B cell (primary cell): ENCODE measurements at regions not wholly inside any gene's neighbourhood (a gene's known extent, or its start where the extent isn't known, plus 50 kb on each side); places are given as distances from the start of the nearest gene placed in this dataset.

Source experiments
- ATAC-seq: fragments of 200-7000 bp; cut with Tn5 transposase; one replicate; pipeline ENCODE4 v1.10.0; 2021; ENCODE audit warnings: low read depth, mild to moderate bottlenecking, moderate number of reproducible peaks, moderate library complexity
- CTCF ChIA-PET: fragments of 350-600 bp; sonication (Branson Sonifier 250); formaldehyde crosslinking; loops from one replicate; lab custom pipeline; 2021; ENCODE audit warnings: antibody characterized with exemption, inconsistent platforms; lab: Charles Lee
- POLR2A ChIA-PET: fragments of 350-600 bp; sonication (Branson Sonifier 250); formaldehyde crosslinking; loops from one replicate; lab custom pipeline; 2021; ENCODE audit warnings: antibody characterized with exemption; lab: Charles Lee
- DNase-seq: peaks from one replicate; pipeline ENCODE4 v3.0.0; 2013
- H2AFZ ChIP-seq: 2 replicates; pipeline ENCODE4 v1.6.1; 2012; ENCODE audit warnings: mild to moderate bottlenecking, low read depth, low read length; ENCODE audit not compliant: insufficient read depth, poor library complexity, severe bottlenecking
- H3K27ac ChIP-seq, 2 donors: 1 replicate in 1 of 2; 2 replicates in 1 of 2; pipeline ENCODE4 v1.5.1; 2012 to 2013; ENCODE audit warnings: low read length in 2 of 2, mild to moderate bottlenecking in 2 of 2, moderate library complexity in 1 of 2
- H3K27me3 ChIP-seq, 4 experiments: fragments of 200-600 bp in 1 of 4; sonication (generic) in 1 of 4; replicated peaks in 1 of 4; 1 replicate in 2 of 4; 2 replicates in 2 of 4; pipeline versions ENCODE4 v1.6.1 to v1.7.0; 2013 to 2016; ENCODE audit warnings: low read length in 3 of 4, mild to moderate bottlenecking in 2 of 4, mixed read lengths in 1 of 4, moderate library complexity in 1 of 4; ENCODE audit not compliant: insufficient read depth in 4 of 4, control insufficient read depth in 3 of 4; ENCODE audit errors: control extremely low read depth in 1 of 4
- H3K36me3 ChIP-seq, 2 experiments: replicated peaks in 1 of 2; 1 replicate in 1 of 2; 2 replicates in 1 of 2; pipeline versions ENCODE4 v1.6.1 to v1.7.1; 2013; ENCODE audit warnings: low read length in 1 of 2; ENCODE audit not compliant: insufficient read depth in 2 of 2, control insufficient read depth in 1 of 2; ENCODE audit errors: control extremely low read depth in 1 of 2, extremely low read depth in 1 of 2
- H3K4me1 ChIP-seq, 2 donors: fragments of 200-600 bp in 1 of 2; sonication (generic) in 1 of 2; 1 replicate in 1 of 2; 2 replicates in 1 of 2; pipeline versions ENCODE4 v1.5.1 to v1.6.1; 2013 to 2017; ENCODE audit warnings: low read length in 2 of 2; ENCODE audit not compliant: control insufficient read depth in 2 of 2, insufficient read depth in 2 of 2
- H3K4me2 ChIP-seq: replicated peaks from 2 replicates; pipeline ENCODE3; 2012; ENCODE audit warnings: mild to moderate bottlenecking, low read depth, low read length; ENCODE audit not compliant: poor library complexity, severe bottlenecking
- H3K4me3 ChIP-seq, 5 experiments: fragments of 200-600 bp in 1 of 5; sonication (generic) in 1 of 5; 1 replicate in 3 of 5; 2 replicates in 2 of 5; pipeline versions ENCODE4 v1.5.1 to v1.7.0; 2011 to 2016; ENCODE audit warnings: low read length in 4 of 5, mild to moderate bottlenecking in 4 of 5, low read depth in 2 of 5, control low read depth in 1 of 5, moderate library complexity in 1 of 5; ENCODE audit not compliant: insufficient read depth in 1 of 5; ENCODE audit errors: control extremely low read depth in 1 of 5, extremely low read depth in 1 of 5
- H3K79me2 ChIP-seq: fragments of 200-600 bp; sonication (generic); one replicate; pipeline ENCODE4 v1.6.0; 2016; ENCODE audit warnings: low read length; ENCODE audit not compliant: control insufficient read depth, insufficient read depth
- H3K9ac ChIP-seq: fragments of 200-600 bp; sonication (generic); 2 replicates; pipeline ENCODE4 v1.6.1; 2017; ENCODE audit warnings: mild to moderate bottlenecking, low read length, moderate library complexity
- H3K9me3 ChIP-seq, 3 donors: one replicate each; pipeline versions ENCODE4 v1.6.1 to v1.7.1; 2013; ENCODE audit warnings: low read length in 2 of 3; ENCODE audit not compliant: control insufficient read depth in 2 of 3, insufficient read depth in 1 of 3; ENCODE audit errors: control extremely low read depth in 1 of 3
- H4K20me1 ChIP-seq: 2 replicates; pipeline ENCODE4 v1.6.0; 2012; ENCODE audit warnings: mild to moderate bottlenecking, low read length; ENCODE audit not compliant: insufficient read depth, control insufficient read depth, poor library complexity, severe bottlenecking
- H3K27ac Mint-ChIP-seq: one replicate; pipeline ENCODE4 v1.8.0; 2021; ENCODE audit warnings: mixed read lengths
- H3K27me3 Mint-ChIP-seq: one replicate; pipeline ENCODE4 v1.8.0; 2021; ENCODE audit warnings: mixed read lengths
- H3K4me1 Mint-ChIP-seq: one replicate; pipeline ENCODE4 v1.8.0; 2021; ENCODE audit warnings: mixed read lengths
- H3K4me3 Mint-ChIP-seq: one replicate; pipeline ENCODE4 v1.8.0; 2021; ENCODE audit warnings: mixed read lengths
- H3K9me3 Mint-ChIP-seq: one replicate; pipeline ENCODE4 v1.8.0; 2022; ENCODE audit warnings: mixed read lengths; ENCODE audit not compliant: insufficient read depth
- EZH2 ChIP-seq: IDR thresholded peaks from 2 replicates; pipeline ENCODE4 v1.6.1; 2012; ENCODE audit warnings: borderline replicate concordance, low read depth, mild to moderate bottlenecking, moderate library complexity, low read length; ENCODE audit not compliant: insufficient read depth, poor library complexity, severe bottlenecking
- WGBS: methylation state at CpG from one replicate; pipeline ENCODE4 v1.1.5; 2013; ENCODE audit warnings: missing lambda C conversion rate; ENCODE audit not compliant: insufficient coverage; 5-methylcytosine and 5-hydroxymethylcytosine counted together
- intact Hi-C: fragments of 100-400 bp; cut with micrococcal nuclease; formaldehyde crosslinking; loops from one replicate; pipeline ENCODE4 v1.10.0; 2022
- TF ChIP-seq, protein P1 (sequence below): fragments of 200-600 bp; IDR thresholded peaks from one replicate; pipeline ENCODE4 v1.8.0; 2022; ENCODE audit warnings: antibody characterized with exemption, mild to moderate bottlenecking

DNA sequence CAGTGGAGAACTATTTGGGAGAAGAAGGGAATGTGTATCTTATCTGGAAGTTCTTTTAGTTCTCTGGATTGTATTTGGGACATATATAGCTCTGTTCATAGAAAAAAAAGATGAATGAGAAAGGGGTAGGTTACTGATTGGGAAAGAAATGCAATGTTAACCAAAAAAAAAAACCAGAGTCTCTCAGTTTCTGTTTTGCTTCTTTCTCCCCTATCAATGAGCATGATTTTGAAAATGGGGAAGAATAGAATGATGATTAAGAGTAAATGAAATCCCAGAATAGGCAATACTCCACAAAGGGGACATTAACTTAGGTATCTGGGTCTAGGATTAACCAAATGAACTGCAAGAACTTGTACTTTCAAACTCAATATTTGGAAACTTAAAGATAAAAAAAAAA is 92.9 kb downstream of the RHOU start:
- Mint-ChIP-seq H3K27ac (no peak overlapping the region), H3K9me3 (no peaks in the 10 kb centered on the region), H3K27me3 (peaks cover 26% of the 10 kb centered on the region), H3K4me1 (peaks cover 8% of the 10 kb centered on the region), H3K4me3 (no peak overlapping the region)
- Histone ChIP-seq H3K9ac (no peak overlapping the region), H3K27me3 (no peaks in the 10 kb centered on the region), H2AFZ (no peak overlapping the region), H3K4me1 (peaks cover 4 to 7% of the 10 kb centered on the region in 2 donors), H3K9me3 (no peaks in the 10 kb centered on the region), H3K36me3 (no peaks in the 10 kb centered on the region), H3K79me2 (no peaks in the 10 kb centered on the region), H3K27ac (no peak overlapping the region), H3K4me2 (no peak overlapping the region), H3K4me3 (no peak overlapping the region), H4K20me1 (no peaks in the 10 kb centered on the region)
- DNase-seq (no peak), ATAC-seq (no peak)
- CTCF ChIA-PET, result no interaction called here
- no peak for TF ChIP-seq EZH2
- TF ChIP-seq, protein P1, sequence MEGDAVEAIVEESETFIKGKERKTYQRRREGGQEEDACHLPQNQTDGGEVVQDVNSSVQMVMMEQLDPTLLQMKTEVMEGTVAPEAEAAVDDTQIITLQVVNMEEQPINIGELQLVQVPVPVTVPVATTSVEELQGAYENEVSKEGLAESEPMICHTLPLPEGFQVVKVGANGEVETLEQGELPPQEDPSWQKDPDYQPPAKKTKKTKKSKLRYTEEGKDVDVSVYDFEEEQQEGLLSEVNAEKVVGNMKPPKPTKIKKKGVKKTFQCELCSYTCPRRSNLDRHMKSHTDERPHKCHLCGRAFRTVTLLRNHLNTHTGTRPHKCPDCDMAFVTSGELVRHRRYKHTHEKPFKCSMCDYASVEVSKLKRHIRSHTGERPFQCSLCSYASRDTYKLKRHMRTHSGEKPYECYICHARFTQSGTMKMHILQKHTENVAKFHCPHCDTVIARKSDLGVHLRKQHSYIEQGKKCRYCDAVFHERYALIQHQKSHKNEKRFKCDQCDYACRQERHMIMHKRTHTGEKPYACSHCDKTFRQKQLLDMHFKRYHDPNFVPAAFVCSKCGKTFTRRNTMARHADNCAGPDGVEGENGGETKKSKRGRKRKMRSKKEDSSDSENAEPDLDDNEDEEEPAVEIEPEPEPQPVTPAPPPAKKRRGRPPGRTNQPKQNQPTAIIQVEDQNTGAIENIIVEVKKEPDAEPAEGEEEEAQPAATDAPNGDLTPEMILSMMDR, result no peak
- intact Hi-C loops, result no loop called here
- POLR2A ChIA-PET, result no interaction called here

DNA sequence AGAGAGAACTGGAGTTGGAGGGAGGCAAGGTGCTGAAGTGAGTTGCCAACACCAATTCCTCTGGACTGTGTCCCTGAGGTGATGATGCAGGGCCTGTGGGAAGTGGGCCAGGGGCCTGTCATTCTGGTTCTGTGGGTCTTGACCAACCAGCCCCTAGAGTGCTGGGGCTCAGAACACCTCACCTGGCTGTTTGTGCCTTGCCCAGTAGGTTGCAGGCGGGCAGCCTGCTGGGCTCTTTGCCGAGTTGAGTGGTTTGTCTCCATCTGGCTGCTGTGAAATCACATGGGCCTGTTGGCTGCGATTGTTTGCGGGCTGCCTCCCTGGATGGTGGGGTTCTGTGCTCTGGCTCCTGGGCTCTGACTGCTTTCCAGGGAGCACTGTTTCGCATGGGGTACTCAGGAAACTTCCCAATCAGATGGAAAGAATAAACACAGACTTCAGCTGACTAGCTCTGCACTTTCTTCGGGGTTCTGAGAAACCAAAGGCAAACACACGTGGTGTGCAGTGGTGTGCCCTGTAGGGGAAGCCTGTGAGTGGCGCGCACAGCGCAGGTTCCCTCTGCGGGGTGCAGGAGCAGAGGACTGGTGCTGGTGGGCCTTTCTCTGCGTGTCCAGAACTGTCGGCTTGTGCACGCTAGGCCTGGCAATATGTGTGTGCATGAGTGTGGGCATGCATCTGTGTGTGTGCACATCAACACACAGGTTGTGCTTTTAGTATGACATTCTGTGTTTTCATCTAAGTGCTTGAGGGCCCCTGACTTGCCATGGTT is 95.1 kb downstream of the RHOU start:
- H2AFZ ChIP-seq, result no peak overlapping the region
- CTCF ChIA-PET, result no interaction called here
- no peak for TF ChIP-seq EZH2
- TF ChIP-seq, protein P1, result no peak
- no peaks in the 10 kb centered on the region for H3K79me2 ChIP-seq
- peaks cover 0 to 4% (median 0%) of the 10 kb centered on the region in 4 experiments for H3K27me3 ChIP-seq
- H4K20me1 ChIP-seq, result no peaks in the 10 kb centered on the region
- no peak overlapping the region for H3K9ac ChIP-seq
- Mint-ChIP-seq H3K4me1 (peaks cover 8% of the 10 kb centered on the region), H3K4me3 (no peak overlapping the region), H3K27ac (no peak overlapping the region), H3K27me3 (peaks cover 15% of the 10 kb centered on the region), H3K9me3 (no peaks in the 10 kb centered on the region)
- intact Hi-C loops, result no loop called here
- H3K4me2 ChIP-seq, result no peak overlapping the region
- 97% methylated on average over 14 of the region's 14 CpGs for WGBS
- H3K4me3 ChIP-seq, result no peak overlapping the region
- H3K27ac ChIP-seq, result no peak overlapping the region
- POLR2A ChIA-PET, result no interaction called here
- no peaks in the 10 kb centered on the region for H3K36me3 ChIP-seq
- no peak for DNase-seq
- peaks cover 4 to 7% of the 10 kb centered on the region in 2 donors for H3K4me1 ChIP-seq
- ATAC-seq, result no peak
- no peaks in the 10 kb centered on the region for H3K9me3 ChIP-seq
